ENCODE measurements at regions not wholly inside any gene's neighbourhood (a gene's known extent, or its start where the extent isn't known, plus 50 kb on each side); places are given as distances from the start of the nearest gene placed in this dataset.

DNA sequence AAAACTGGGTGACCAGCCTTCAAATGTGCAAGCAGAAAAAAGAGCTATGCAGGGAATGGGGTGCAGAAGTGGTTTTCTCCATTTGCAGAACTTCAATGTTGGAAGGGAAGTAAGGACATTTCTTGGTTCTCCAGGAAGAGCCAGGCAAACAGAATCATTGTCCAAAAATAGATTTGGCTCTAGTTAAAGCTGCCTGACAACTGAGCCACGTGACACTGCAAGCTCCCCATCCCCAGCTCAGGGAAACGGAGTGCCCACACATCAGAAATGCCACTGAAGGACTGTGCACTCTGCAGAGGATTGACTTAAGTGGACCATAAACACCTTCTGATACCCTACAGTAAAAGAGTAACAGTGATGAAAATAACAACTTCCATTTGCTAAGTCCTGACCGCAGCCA, 195.6 kb upstream of the NSMCE3 start:
- no peak for DNase-seq (ENCODE audit: low read depth, low spot score)
- no peak overlapping the region for H3K4me3 ChIP-seq (ENCODE audit: low read depth, low read length)
- TF ChIP-seq, protein P1, sequence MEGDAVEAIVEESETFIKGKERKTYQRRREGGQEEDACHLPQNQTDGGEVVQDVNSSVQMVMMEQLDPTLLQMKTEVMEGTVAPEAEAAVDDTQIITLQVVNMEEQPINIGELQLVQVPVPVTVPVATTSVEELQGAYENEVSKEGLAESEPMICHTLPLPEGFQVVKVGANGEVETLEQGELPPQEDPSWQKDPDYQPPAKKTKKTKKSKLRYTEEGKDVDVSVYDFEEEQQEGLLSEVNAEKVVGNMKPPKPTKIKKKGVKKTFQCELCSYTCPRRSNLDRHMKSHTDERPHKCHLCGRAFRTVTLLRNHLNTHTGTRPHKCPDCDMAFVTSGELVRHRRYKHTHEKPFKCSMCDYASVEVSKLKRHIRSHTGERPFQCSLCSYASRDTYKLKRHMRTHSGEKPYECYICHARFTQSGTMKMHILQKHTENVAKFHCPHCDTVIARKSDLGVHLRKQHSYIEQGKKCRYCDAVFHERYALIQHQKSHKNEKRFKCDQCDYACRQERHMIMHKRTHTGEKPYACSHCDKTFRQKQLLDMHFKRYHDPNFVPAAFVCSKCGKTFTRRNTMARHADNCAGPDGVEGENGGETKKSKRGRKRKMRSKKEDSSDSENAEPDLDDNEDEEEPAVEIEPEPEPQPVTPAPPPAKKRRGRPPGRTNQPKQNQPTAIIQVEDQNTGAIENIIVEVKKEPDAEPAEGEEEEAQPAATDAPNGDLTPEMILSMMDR (IDR thresholded peaks at IDR 0.05; ENCODE audit: insufficient read depth, low read length, missing control alignments), result no peak
- ChIA-PET CTCF (no interaction called here), POLR2A (no interaction called here)

GRCh38 chr15:29461877-29462276, 192.3 kb upstream of the NSMCE3 start:
- POLR2A ChIA-PET, result no interaction called here
- H3K4me3 ChIP-seq (ENCODE audit: low read depth, low read length), result no peak overlapping the region
- CTCF ChIA-PET, result no interaction called here
- TF ChIP-seq, protein P1 (IDR thresholded peaks at IDR 0.05; ENCODE audit: insufficient read depth, low read length, missing control alignments), result no peak
- DNase-seq (ENCODE audit: low read depth, low spot score), result no peak

GRCh38 chr15:29458361-29458760, 188.7 kb upstream of the NSMCE3 start:
- ChIA-PET POLR2A (no interaction called here), CTCF (no interaction called here)
- no peak overlapping the region for H3K4me3 ChIP-seq (ENCODE audit: low read depth, low read length)
- TF ChIP-seq, protein P1 (IDR thresholded peaks at IDR 0.05; ENCODE audit: insufficient read depth, low read length, missing control alignments), result no peak
- no peak for DNase-seq (ENCODE audit: low read depth, low spot score)

DNA sequence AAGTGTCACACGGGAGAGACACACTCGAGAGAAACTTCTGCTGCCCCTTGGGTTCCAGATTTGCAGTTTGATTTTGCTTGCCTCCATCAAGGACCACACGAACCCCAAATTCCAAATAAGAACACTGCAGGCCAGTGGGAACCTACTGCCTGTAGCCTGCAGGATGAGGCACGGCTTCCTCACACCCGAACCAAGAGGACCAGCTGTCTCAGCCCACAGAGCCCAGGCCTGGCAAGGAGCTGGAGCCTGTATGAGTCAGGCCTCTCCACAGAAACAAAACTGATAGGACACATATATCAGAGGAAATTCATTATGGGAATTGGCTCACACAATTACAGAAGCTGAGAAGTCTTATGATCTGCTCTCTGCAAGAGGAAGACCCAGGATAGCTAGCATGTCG, 188.1 kb upstream of the NSMCE3 start:
- ChIA-PET POLR2A (no interaction called here), CTCF (no interaction called here)
- no peak for DNase-seq (ENCODE audit: low read depth, low spot score)

DNA sequence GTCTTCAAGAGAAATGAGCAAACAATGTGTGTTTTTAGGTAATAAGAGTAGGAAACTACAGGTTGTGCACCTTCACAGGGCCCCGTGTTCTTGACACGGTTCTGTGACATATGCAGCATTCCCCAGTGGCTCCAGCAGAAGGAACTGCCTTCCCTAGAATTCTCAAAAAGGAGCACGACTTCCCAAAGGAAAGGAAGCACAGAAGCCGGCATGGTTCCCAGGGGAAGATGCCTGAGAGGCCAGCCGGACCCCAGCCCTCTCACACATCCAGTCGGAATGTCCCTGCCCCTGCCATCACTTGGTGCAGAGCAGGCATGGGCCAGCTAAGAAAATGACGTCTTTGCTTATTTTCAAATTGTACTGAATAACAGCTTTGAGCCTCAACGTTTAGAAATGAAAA, 187.3 kb upstream of the NSMCE3 start:
- no peak for DNase-seq (ENCODE audit: low read depth, low spot score)
- CTCF ChIA-PET, result no interaction called here
- POLR2A ChIA-PET, result no interaction called here
- TF ChIP-seq, protein P1 (IDR thresholded peaks at IDR 0.05; ENCODE audit: insufficient read depth, low read length, missing control alignments), result no peak
- H3K4me3 ChIP-seq (ENCODE audit: low read depth, low read length), result no peak overlapping the region

More for the DNA sequence above, 188.1 kb upstream of the NSMCE3 start:
- TF ChIP-seq, protein P1 (IDR thresholded peaks at IDR 0.05; ENCODE audit: insufficient read depth, low read length, missing control alignments), result no peak
- no peak overlapping the region for H3K4me3 ChIP-seq (ENCODE audit: low read depth, low read length)

DNA sequence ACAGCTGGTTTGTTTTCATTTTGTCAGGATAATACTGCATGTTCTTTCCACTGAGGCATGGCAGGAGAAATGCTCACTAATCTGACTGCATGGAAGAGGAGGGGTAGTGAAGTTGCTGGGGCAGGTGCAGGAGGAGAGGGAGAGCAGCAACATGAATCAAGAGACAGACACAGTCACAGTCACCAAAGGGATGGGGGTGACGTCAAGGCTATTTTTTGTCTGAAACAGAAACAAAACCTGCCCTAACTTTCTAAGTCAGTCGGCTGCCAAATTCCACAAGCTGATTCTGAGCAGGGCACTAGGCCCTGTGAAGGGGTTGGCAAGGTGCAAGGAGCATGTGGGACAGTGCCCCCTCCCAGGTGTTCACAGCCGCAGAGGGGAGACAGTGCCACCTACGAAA, 186.6 kb upstream of the NSMCE3 start:
- ChIA-PET CTCF (no interaction called here), POLR2A (no interaction called here)
- H3K4me3 ChIP-seq (ENCODE audit: low read depth, low read length), result no peak overlapping the region
- DNase-seq (ENCODE audit: low read depth, low spot score), result no peak
- TF ChIP-seq, protein P1 (IDR thresholded peaks at IDR 0.05; ENCODE audit: insufficient read depth, low read length, missing control alignments), result no peak
